GM10248 (cell line): ENCODE measurements at regions not wholly inside any gene's neighbourhood (a gene's known extent, or its start where the extent isn't known, plus 50 kb on each side); places are given as distances from the start of the nearest gene placed in this dataset.

Experiments
- CTCF ChIA-PET: fragments of 300-600 bp; sonication (Branson Sonifier 250); formaldehyde crosslinking; extraction: SDS; loops from one replicate; lab custom pipeline; 2021; ENCODE audit warnings: antibody characterized with exemption; lab: Yijun Ruan, JAX
- POLR2A ChIA-PET: fragments of 350-650 bp; sonication (Branson Sonifier 250); formaldehyde crosslinking; extraction: SDS; loops from one replicate; lab custom pipeline; 2020; ENCODE audit warnings: antibody characterized with exemption; lab: Yijun Ruan, JAX
- DNase-seq: peaks from one replicate; pipeline ENCODE4 v3.0.0; 2012; ENCODE audit errors: extremely low spot score
- CTCF ChIP-seq: IDR thresholded peaks from 2 replicates; pipeline ENCODE4 v1.5.1; 2012; ENCODE audit warnings: mild to moderate bottlenecking, low read depth; ENCODE audit errors: extremely low read depth, missing control alignments, control extremely low read depth

GRCh38 chr18:57275111-57275510 lies 77.2 kb upstream of the ST8SIA3 start:
- CTCF ChIA-PET: interaction anchor here (1.7 kb wide), 1 partner anchor 11 kb away, joined by 6 read pairs; no protein-coding TSS in a partner anchor
- no peak for DNase-seq
- POLR2A ChIA-PET: no interaction called here
- TF ChIP-seq CTCF: no peak

- ChIA-PET POLR2A (no interaction called here), CTCF (no interaction called here)
- no peak for DNase-seq
- no peak for TF ChIP-seq CTCF
These were observed 75.5 kb upstream of the ST8SIA3 start for GRCh38 chr18:57276829-57277228.

GRCh38 chr18:57278933-57279332 lies 73.4 kb upstream of the ST8SIA3 start:
- CTCF ChIA-PET: no interaction called here

GRCh38 chr18:57281519-57281918 lies 70.8 kb upstream of the ST8SIA3 start:
- ChIA-PET POLR2A (no interaction called here), CTCF (interaction anchor here (1.7 kb wide), 1 partner anchor 10 kb away, joined by 4 read pairs; no protein-coding TSS in a partner anchor)
- DNase-seq: no peak
- TF ChIP-seq CTCF: no peak

More at GRCh38 chr18:57278933-57279332, 73.4 kb upstream of the ST8SIA3 start:
- DNase-seq: no peak
- TF ChIP-seq CTCF: no peak
- POLR2A ChIA-PET: no interaction called here

GRCh38 chr18:57286949-57287348 lies 65.4 kb upstream of the ST8SIA3 start:
- no peak for TF ChIP-seq CTCF
- no peak for DNase-seq
- ChIA-PET POLR2A (no interaction called here), CTCF (interaction anchor here (1.0 to 2.3 kb wide), 2 partner anchors 12 to 33 kb away, joined by 3 to 6 read pairs; no protein-coding TSS in a partner anchor)

GRCh38 chr18:57287766-57288165 lies 64.6 kb upstream of the ST8SIA3 start:
- ChIA-PET POLR2A (no interaction called here), CTCF (interaction anchor here (1.0 kb wide), 1 partner anchor 32 kb away, joined by 3 read pairs; no protein-coding TSS in a partner anchor)
- no peak for TF ChIP-seq CTCF
- no peak for DNase-seq

- POLR2A ChIA-PET: no interaction called here
- CTCF ChIA-PET: no interaction called here
- no peak for TF ChIP-seq CTCF
- DNase-seq: no peak
These were observed 57.8 kb upstream of the ST8SIA3 start for GRCh38 chr18:57294547-57294946.
